Uterus (tissue), 3 donors: ENCODE measurements at regions not wholly inside any gene's neighbourhood (a gene's known extent, or its start where the extent isn't known, plus 50 kb on each side); places are given as distances from the start of the nearest gene placed in this dataset.

Experiments used
- DNase-seq, 2 donors: peaks; one replicate each; pipeline ENCODE4 v3.0.0-alpha.2; 2019 to 2020
- H3K27ac ChIP-seq, 2 donors: fragments of 200-600 bp; sonication (generic); 1 replicate in 1 of 2; 2 replicates in 1 of 2; pipeline ENCODE4 v1.5.1; 2016 to 2018
- H3K27me3 ChIP-seq, 2 donors: fragments of 200-600 bp; sonication (generic); one replicate each; pipeline ENCODE4 v1.5.1; 2018 to 2019; ENCODE audit warnings: control low read depth in 1 of 2
- H3K36me3 ChIP-seq, 2 donors: fragments of 200-600 bp; sonication (generic); one replicate each; pipeline ENCODE4 v1.5.1; 2019; ENCODE audit warnings: control low read depth in 1 of 2
- H3K4me1 ChIP-seq, 2 donors: fragments of 200-600 bp; sonication (generic); one replicate each; pipeline ENCODE4 v1.5.1; 2018 to 2019; ENCODE audit warnings: control low read depth in 1 of 2
- H3K4me3 ChIP-seq, 2 donors: fragments of 200-600 bp; sonication (generic); 1 replicate in 1 of 2; 2 replicates in 1 of 2; pipeline ENCODE4 v1.5.1; 2018 to 2019; ENCODE audit warnings: mild to moderate bottlenecking in 1 of 2
- H3K9me3 ChIP-seq, 2 donors: fragments of 200-600 bp; sonication (generic); one replicate each; pipeline ENCODE4 v1.5.1; 2019; ENCODE audit warnings: control low read depth in 1 of 2
- POLR2A ChIP-seq, 2 donors: fragments of 450-650 bp; IDR thresholded peaks; one replicate each; pipeline ENCODE4 v1.6.1; 2016; ENCODE audit warnings: antibody characterized with exemption in 2 of 2, mild to moderate bottlenecking in 1 of 2, moderate library complexity in 1 of 2
- intact Hi-C: fragments of 100-400 bp; cut with DNase I; formaldehyde crosslinking; loops from one replicate; pipeline ENCODE4 v1.15.1; 2023; ENCODE audit warnings: low total_unique reads
- TF ChIP-seq, protein P1 (sequence below), 4 experiments: fragments of 200-600 bp in 2 of 4; fragments of 450-650 bp in 2 of 4; sonication (generic) in 2 of 4; IDR thresholded peaks; one replicate each; pipeline ENCODE4 v1.5.1; 2016 to 2019; ENCODE audit warnings: antibody characterized with exemption in 4 of 4, mild to moderate bottlenecking in 2 of 4, moderate library complexity in 1 of 4
- donor health status: DM: yes; HTN: yes; CAD: no.

GRCh38 chr5:175141421-175141820, 302.6 kb downstream of the DRD1 start:
- Histone ChIP-seq H3K9me3 (peaks cover 0 to 7% of the 10 kb centered on the region in 2 donors), H3K4me1 (no peaks in the 10 kb centered on the region), H3K36me3 (no peaks in the 10 kb centered on the region), H3K27me3 (no peaks in the 10 kb centered on the region), H3K4me3 (no peak overlapping the region), H3K27ac (no peak overlapping the region)
- DNase-seq, result no peak
- intact Hi-C loops, result no loop called here
- TF ChIP-seq, protein P1, sequence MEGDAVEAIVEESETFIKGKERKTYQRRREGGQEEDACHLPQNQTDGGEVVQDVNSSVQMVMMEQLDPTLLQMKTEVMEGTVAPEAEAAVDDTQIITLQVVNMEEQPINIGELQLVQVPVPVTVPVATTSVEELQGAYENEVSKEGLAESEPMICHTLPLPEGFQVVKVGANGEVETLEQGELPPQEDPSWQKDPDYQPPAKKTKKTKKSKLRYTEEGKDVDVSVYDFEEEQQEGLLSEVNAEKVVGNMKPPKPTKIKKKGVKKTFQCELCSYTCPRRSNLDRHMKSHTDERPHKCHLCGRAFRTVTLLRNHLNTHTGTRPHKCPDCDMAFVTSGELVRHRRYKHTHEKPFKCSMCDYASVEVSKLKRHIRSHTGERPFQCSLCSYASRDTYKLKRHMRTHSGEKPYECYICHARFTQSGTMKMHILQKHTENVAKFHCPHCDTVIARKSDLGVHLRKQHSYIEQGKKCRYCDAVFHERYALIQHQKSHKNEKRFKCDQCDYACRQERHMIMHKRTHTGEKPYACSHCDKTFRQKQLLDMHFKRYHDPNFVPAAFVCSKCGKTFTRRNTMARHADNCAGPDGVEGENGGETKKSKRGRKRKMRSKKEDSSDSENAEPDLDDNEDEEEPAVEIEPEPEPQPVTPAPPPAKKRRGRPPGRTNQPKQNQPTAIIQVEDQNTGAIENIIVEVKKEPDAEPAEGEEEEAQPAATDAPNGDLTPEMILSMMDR (IDR thresholded peaks at IDR 0.05), result no peak
- no peak for TF ChIP-seq POLR2A (IDR thresholded peaks at IDR 0.05)

DNA sequence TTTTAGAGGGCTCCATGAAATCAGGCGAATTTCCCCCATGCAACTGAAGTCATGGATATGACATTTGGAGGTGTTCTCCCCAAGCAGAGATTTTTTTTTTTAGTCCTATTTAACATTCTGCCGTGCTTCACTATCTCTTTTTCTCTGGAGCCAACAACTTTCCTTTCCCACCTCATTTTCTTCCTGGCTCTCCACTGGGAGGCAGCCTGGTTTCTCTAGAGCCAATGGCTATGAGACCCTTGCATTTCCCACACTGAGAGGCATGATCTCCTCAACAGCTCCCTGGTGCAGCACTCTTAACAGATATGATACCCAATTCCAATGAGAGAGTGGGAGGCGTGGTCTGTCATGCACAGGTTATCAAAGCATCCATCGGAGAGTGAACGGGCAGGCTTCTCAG, 310.8 kb downstream of the DRD1 start:
- H3K4me1 ChIP-seq, result no peaks in the 10 kb centered on the region
- TF ChIP-seq POLR2A (IDR thresholded peaks at IDR 0.05), result no peak
- TF ChIP-seq, protein P1 (IDR thresholded peaks at IDR 0.05), result no peak

GRCh38 chr5:175131432-175131831, 312.6 kb downstream of the DRD1 start:
- TF ChIP-seq, protein P1 (IDR thresholded peaks at IDR 0.05), result no peak
- TF ChIP-seq POLR2A (IDR thresholded peaks at IDR 0.05), result no peak
- intact Hi-C loops, result no loop called here

More for the DNA sequence above, 310.8 kb downstream of the DRD1 start:
- Histone ChIP-seq H3K9me3 (no peaks in the 10 kb centered on the region), H3K4me3 (no peak overlapping the region), H3K27ac (no peak overlapping the region), H3K36me3 (no peaks in the 10 kb centered on the region), H3K27me3 (no peaks in the 10 kb centered on the region)
- DNase-seq, result no peak
- intact Hi-C loops, result no loop called here

GRCh38 chr5:175129619-175130018, 314.4 kb downstream of the DRD1 start:
- TF ChIP-seq, protein P1 (IDR thresholded peaks at IDR 0.05), result no peak
- H3K4me1 ChIP-seq, result no peaks in the 10 kb centered on the region

More at GRCh38 chr5:175131432-175131831, 312.6 kb downstream of the DRD1 start:
- no peak for DNase-seq
- Histone ChIP-seq H3K9me3 (no peaks in the 10 kb centered on the region), H3K4me3 (no peak overlapping the region), H3K4me1 (no peaks in the 10 kb centered on the region), H3K27ac (no peak overlapping the region), H3K27me3 (no peaks in the 10 kb centered on the region), H3K36me3 (no peaks in the 10 kb centered on the region)

DNA sequence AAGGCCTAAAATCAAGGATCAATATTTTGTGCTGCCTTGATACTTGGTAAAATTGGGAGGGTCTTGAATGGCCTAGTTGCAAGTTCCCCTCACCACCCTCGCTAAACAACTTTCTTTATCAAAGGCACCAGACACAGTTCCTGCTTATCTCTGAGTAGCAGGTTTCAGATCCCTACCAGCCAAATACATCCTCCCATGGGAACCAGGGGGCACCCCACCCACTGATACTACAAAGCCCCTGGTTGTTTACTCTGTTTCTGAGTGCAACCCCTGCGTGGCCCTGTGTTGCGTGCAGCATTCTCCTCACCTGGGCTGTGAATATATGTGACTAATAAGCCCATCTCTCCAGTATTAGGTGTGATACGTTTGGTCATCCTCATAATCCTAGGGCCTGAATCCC, 314.9 kb downstream of the DRD1 start:
- no peaks in the 10 kb centered on the region for H3K4me1 ChIP-seq
- DNase-seq, result no peak
- intact Hi-C loops, result no loop called here
- H3K4me3 ChIP-seq, result no peak overlapping the region
- no peaks in the 10 kb centered on the region for H3K9me3 ChIP-seq
- no peaks in the 10 kb centered on the region for H3K36me3 ChIP-seq
- H3K27ac ChIP-seq, result no peak overlapping the region
- no peaks in the 10 kb centered on the region for H3K27me3 ChIP-seq
- TF ChIP-seq, protein P1 (IDR thresholded peaks at IDR 0.05), result no peak
- TF ChIP-seq POLR2A (IDR thresholded peaks at IDR 0.05), result no peak

More at GRCh38 chr5:175129619-175130018, 314.4 kb downstream of the DRD1 start:
- H3K9me3 ChIP-seq, result no peaks in the 10 kb centered on the region
- no peaks in the 10 kb centered on the region for H3K27me3 ChIP-seq
- DNase-seq, result no peak
- H3K27ac ChIP-seq, result no peak overlapping the region
- intact Hi-C loops, result no loop called here
- no peak overlapping the region for H3K4me3 ChIP-seq
- no peaks in the 10 kb centered on the region for H3K36me3 ChIP-seq
